ENCODE measurements at regions not wholly inside any gene's neighbourhood (a gene's known extent, or its start where the extent isn't known, plus 50 kb on each side); places are given as distances from the start of the nearest gene placed in this dataset.

DNA sequence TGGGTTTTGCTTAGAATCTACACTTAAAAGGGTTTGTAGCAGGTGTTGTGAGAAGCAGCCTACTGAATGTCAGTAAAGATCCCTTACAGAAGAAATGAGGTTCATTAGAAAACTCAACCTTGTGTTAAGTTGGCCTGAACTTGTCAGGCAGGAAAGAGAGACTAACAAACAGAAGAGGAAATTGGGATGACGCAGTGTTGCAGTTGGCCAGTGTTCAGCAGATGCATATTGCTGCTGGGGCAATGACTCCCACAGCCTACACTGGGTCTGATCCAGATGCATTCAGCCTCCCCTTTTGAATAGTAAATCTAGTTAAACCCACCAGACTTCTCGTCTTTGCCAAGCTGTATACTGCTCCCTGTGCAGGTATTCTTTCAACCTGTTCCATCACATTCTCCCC is 409.4 kb downstream of the UBE2NL start:
- no peaks in the 10 kb centered on the region for H3K36me3 Mint-ChIP-seq (ENCODE audit: low read depth)
- POLR2A ChIA-PET: no interaction called here
- H3K27ac Mint-ChIP-seq: no peak overlapping the region
- CTCF ChIA-PET: no interaction called here
- no peaks in the 10 kb centered on the region for H3K4me1 Mint-ChIP-seq (ENCODE audit: low read depth)
- intact Hi-C loops (cut with micrococcal nuclease): no loop called here
- no peaks in the 10 kb centered on the region for H3K27me3 Mint-ChIP-seq
- no peak for TF ChIP-seq CTCF (IDR thresholded peaks at IDR 0.05)
- no peak overlapping the region for H3K4me3 Mint-ChIP-seq
- ATAC-seq (no peak), DNase-seq (no peak)
- H3K9me3 Mint-ChIP-seq: peaks cover 6% of the 10 kb centered on the region

DNA sequence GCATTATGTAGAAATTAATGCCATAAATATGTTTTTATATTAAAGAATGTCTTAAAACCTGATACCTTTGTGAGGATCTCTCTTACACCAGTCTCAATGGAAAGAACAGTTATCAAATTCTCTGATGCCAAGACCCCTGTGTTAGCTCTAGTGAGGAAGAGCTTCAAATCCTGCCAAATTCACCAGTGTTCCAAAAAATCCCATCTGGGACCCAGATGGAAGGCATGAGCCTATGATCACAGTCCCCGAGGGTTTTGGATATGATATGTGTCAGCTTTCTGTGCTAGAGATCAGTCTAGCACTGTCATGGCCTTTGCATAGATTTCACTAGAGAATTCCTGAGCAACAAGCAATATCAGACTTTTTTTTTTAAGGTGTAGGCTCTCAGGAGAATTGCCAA is 412.1 kb downstream of the UBE2NL start:
- no peaks in the 10 kb centered on the region for H3K27me3 Mint-ChIP-seq
- no peaks in the 10 kb centered on the region for H3K36me3 Mint-ChIP-seq (ENCODE audit: low read depth)
- ChIA-PET CTCF (no interaction called here), POLR2A (no interaction called here)
- DNase-seq: no peak
- no peak overlapping the region for H3K4me3 Mint-ChIP-seq
- no peak for TF ChIP-seq CTCF (IDR thresholded peaks at IDR 0.05)
- intact Hi-C loops (cut with micrococcal nuclease): no loop called here
- H3K27ac Mint-ChIP-seq: no peak overlapping the region
- no peak for ATAC-seq
- no peaks in the 10 kb centered on the region for H3K4me1 Mint-ChIP-seq (ENCODE audit: low read depth)
- peaks cover 2% of the 10 kb centered on the region for H3K9me3 Mint-ChIP-seq

- no peaks in the 10 kb centered on the region for H3K4me1 Mint-ChIP-seq (ENCODE audit: low read depth)
- no peaks in the 10 kb centered on the region for H3K36me3 Mint-ChIP-seq (ENCODE audit: low read depth)
- ATAC-seq: no peak
- CTCF ChIA-PET: no interaction called here
- H3K9me3 Mint-ChIP-seq: peaks cover 2% of the 10 kb centered on the region
- intact Hi-C loops (cut with micrococcal nuclease): no loop called here
- POLR2A ChIA-PET: no interaction called here
- no peak for TF ChIP-seq CTCF (IDR thresholded peaks at IDR 0.05)
- H3K4me3 Mint-ChIP-seq: no peak overlapping the region
- H3K27ac Mint-ChIP-seq: no peak overlapping the region
- no peak for DNase-seq
- H3K27me3 Mint-ChIP-seq: no peaks in the 10 kb centered on the region
Measured at GRCh38 chrX:144297221-144297620, 413.4 kb downstream of the UBE2NL start.

DNA sequence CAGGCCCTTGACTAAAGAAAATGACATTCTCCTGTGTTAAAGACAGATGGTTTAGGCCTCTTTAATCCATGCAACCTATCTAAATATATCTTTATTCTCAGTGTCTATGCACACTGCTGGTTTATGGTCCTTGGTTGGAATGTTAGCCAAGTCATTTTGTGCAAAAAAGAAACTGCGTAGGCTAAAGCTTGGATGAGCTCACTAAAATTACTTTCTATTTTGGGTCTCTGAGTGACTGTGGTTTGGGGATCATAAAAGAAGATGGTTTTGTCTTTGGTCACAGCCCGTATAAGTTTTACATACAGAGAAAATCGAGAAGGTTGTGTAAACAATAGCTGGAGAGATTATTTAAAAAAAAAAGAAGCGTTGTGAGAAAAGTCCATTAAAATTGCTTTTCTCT is 443.6 kb downstream of the UBE2NL start:
- no peak overlapping the region for H3K27ac Mint-ChIP-seq
- CTCF ChIA-PET: no interaction called here
- no peaks in the 10 kb centered on the region for H3K4me1 Mint-ChIP-seq (ENCODE audit: low read depth)
- DNase-seq (no peak), ATAC-seq (no peak)
- no peaks in the 10 kb centered on the region for H3K36me3 Mint-ChIP-seq (ENCODE audit: low read depth)
- TF ChIP-seq CTCF (IDR thresholded peaks at IDR 0.05): no peak
- intact Hi-C loops (cut with micrococcal nuclease): no loop called here
- POLR2A ChIA-PET: no interaction called here
- no peaks in the 10 kb centered on the region for H3K9me3 Mint-ChIP-seq
- no peak overlapping the region for H3K4me3 Mint-ChIP-seq
- H3K27me3 Mint-ChIP-seq: no peaks in the 10 kb centered on the region

DNA sequence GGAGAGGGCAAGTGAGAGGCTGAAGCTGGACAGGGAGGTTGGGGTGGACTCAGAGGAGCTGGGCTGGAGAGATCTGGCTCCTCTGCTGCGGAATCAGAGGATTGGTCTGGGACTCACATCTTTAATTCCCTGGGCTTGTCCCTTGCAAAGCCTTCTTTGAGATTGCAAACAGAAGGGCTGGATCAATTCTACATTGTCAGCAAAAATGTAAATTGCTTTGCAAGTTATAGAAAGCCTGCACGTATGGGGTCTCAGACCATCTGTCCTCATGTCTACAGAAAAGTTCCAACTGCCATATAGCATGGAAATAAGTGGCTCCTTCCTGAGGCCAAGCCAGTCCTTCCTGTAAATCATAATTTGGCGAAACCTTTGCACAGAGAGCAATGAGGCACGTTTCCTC is 449.6 kb downstream of the UBE2NL start:
- no peaks in the 10 kb centered on the region for H3K4me1 Mint-ChIP-seq (ENCODE audit: low read depth)
- CTCF ChIA-PET: no interaction called here
- POLR2A ChIA-PET: no interaction called here

More for the DNA sequence above, 449.6 kb downstream of the UBE2NL start:
- no peak overlapping the region for H3K4me3 Mint-ChIP-seq
- H3K27me3 Mint-ChIP-seq: no peaks in the 10 kb centered on the region
- H3K9me3 Mint-ChIP-seq: peaks cover 3% of the 10 kb centered on the region
- H3K27ac Mint-ChIP-seq: no peak overlapping the region
- no peaks in the 10 kb centered on the region for H3K36me3 Mint-ChIP-seq (ENCODE audit: low read depth)
- DNase-seq (no peak), ATAC-seq (no peak)
- intact Hi-C loops (cut with micrococcal nuclease): no loop called here
- no peak for TF ChIP-seq CTCF (IDR thresholded peaks at IDR 0.05)

Measured in activated CD8-positive, alpha-beta T cell treated with anti-CD3 and anti-CD28 coated beads for 36 hours (primary cell).